LNCaP clone FGC (cell line): ENCODE measurements at regions not wholly inside any gene's neighbourhood (a gene's known extent, or its start where the extent isn't known, plus 50 kb on each side); places are given as distances from the start of the nearest gene placed in this dataset.
"Not testable (repeated sequence)": the region's sequence is repeated elsewhere in the genome, so short reads cannot be mapped to it uniquely, and the experiment has no call there.

Experiments
- DNase-seq: peaks from one replicate; pipeline ENCODE4 v3.0.0-alpha.2; 2011; ENCODE audit warnings: low read depth
- H3K4me3 ChIP-seq: 2 replicates; pipeline ENCODE4 v1.5.1; 2011; ENCODE audit warnings: mild to moderate bottlenecking, low read depth, low read length, control low read depth
- TF ChIP-seq, protein P1 (sequence below): IDR thresholded peaks from 2 replicates; pipeline ENCODE4 v1.5.1; 2012; ENCODE audit warnings: mild to moderate bottlenecking; ENCODE audit not compliant: control insufficient read depth, insufficient read depth; ENCODE audit errors: extremely low read depth

DNA sequence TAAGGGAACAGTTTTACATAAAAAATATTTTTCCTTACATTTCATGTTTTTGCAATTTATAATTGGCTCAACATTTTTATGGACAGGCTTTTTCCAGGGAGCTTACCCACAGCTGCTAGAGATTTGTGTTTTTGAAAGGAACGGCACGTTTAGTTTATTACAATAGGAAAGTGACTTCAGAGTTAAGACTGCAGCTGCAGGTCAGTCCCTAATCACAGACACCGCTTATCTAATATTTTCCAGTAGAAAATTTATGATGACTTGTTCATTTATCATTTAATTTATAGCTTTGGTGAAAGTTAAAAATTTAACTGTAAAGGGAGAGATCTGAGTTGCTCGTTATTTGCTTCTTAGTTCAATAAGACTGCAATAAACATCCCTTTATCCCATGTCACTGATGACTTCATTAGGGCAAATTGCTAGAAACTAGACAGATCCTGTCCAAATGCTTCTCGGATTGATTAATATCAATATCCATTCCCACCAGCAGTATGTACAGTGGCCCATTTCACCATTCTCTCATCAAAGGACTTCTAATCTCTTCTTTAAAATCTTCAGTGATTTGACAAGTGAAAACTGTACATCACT is 97.0 kb upstream of the ODAD2 start:
- DNase-seq: no peak
- no peak overlapping the region for H3K4me3 ChIP-seq
- TF ChIP-seq, protein P1, sequence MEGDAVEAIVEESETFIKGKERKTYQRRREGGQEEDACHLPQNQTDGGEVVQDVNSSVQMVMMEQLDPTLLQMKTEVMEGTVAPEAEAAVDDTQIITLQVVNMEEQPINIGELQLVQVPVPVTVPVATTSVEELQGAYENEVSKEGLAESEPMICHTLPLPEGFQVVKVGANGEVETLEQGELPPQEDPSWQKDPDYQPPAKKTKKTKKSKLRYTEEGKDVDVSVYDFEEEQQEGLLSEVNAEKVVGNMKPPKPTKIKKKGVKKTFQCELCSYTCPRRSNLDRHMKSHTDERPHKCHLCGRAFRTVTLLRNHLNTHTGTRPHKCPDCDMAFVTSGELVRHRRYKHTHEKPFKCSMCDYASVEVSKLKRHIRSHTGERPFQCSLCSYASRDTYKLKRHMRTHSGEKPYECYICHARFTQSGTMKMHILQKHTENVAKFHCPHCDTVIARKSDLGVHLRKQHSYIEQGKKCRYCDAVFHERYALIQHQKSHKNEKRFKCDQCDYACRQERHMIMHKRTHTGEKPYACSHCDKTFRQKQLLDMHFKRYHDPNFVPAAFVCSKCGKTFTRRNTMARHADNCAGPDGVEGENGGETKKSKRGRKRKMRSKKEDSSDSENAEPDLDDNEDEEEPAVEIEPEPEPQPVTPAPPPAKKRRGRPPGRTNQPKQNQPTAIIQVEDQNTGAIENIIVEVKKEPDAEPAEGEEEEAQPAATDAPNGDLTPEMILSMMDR: no peak

GRCh38 chr10:28094121-28094520 is 95.2 kb upstream of the ODAD2 start:
- DNase-seq: no peak

GRCh38 chr10:28091913-28092312 is 93.0 kb upstream of the ODAD2 start:
- TF ChIP-seq, protein P1: no peak
- DNase-seq: no peak

More at GRCh38 chr10:28094121-28094520, 95.2 kb upstream of the ODAD2 start:
- TF ChIP-seq, protein P1: no peak
- H3K4me3 ChIP-seq: no peak overlapping the region

DNA sequence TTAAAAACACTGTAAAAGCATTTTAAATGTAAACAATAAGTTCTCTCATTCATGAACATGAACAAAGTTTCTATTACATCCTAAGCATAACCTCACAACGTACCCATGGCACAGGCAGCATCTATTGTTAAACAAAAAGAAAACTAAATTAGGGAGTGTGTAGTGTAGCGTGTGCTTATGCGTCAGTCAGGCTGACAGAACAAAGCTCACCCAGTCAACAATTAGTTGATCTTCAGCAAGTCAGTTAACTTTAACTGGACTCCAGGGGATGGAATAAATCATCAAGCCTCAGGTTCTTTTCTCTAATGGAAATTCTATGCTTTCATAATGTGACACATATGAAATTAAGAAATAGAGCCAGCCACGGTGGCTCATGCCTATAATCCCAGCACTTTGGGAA is 91.6 kb upstream of the ODAD2 start:
- H3K4me3 ChIP-seq: no peak overlapping the region
- no peak for DNase-seq
- TF ChIP-seq, protein P1: no peak

More at GRCh38 chr10:28091913-28092312, 93.0 kb upstream of the ODAD2 start:
- no peak overlapping the region for H3K4me3 ChIP-seq

DNA sequence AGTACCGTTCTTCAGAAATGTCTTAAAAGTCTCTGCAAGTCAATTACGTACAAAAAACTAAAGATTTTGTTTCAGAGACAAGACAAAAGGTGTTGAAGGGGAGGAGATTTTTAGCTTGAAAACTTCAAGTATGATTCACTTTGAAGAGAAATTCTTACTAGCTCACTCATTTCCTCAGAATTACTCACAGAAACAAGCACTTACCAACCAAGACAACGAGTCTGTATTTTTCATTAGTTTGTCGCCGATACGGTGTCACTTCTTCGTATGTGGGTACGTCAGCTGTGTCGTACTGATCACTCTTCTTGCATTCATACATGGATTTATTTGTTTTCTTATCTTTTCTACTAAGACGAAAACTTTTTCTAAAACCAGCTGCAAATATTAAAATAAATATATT is 90.6 kb upstream of the ODAD2 start:
- TF ChIP-seq, protein P1: no peak
- DNase-seq: no peak
- H3K4me3 ChIP-seq: no peak overlapping the region

- TF ChIP-seq, protein P1: no peak
- no peak for DNase-seq
Measured at GRCh38 chr10:28087661-28088351, 88.9 kb upstream of the ODAD2 start.

DNA sequence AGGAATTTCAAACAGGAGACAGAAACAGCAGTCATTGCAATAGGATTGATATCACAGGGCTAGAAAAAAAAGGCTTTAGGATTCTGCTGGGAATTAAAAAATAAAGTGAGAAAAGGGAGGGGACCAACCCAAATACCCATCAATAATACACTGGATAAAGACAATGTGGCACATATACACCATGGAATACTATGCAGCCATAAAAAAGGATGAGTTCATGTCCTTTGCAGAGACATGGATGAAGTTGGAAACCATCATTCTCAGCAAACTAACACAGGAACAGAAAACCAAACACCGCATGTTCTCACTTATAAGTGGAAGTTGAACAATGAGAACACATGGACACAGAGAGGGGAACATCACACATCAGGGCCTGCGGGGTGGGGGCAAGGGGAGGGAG is 86.9 kb upstream of the ODAD2 start:
- not testable (repeated sequence) for H3K4me3 ChIP-seq, DNase-seq

More at GRCh38 chr10:28087661-28088351, 88.9 kb upstream of the ODAD2 start:
- H3K4me3 ChIP-seq: no peak overlapping the region
